Naive thymus-derived CD8-positive, alpha-beta T cell (primary cell): ENCODE measurements at regions not wholly inside any gene's neighbourhood (a gene's known extent, or its start where the extent isn't known, plus 50 kb on each side); places are given as distances from the start of the nearest gene placed in this dataset.
"Not testable (repeated sequence)": the region's sequence is repeated elsewhere in the genome, so short reads cannot be mapped to it uniquely, and the experiment has no call there.

Source experiments
- ATAC-seq, 2 donors: fragments of 150-1000 bp; cut with Tn5 transposase in 1 of 2; sonication (Bioruptor Pico), chemical (Tn5 transposase) in 1 of 2; 1 replicate in 1 of 2; 2 replicates in 1 of 2; pipeline ENCODE4 v1.10.0; 2021; ENCODE audit warnings: mild to moderate bottlenecking in 2 of 2, moderate library complexity in 2 of 2
- POLR2A ChIA-PET: fragments of 350-600 bp; sonication (Branson Sonifier 250); formaldehyde crosslinking; loops from one replicate; lab custom pipeline; 2021; ENCODE audit warnings: antibody characterized with exemption; lab: Charles Lee
- DNase-seq, 10 donors: peaks; one replicate each; pipeline versions ENCODE4 v3.0.0 to v3.0.0-alpha.2; 2020 to 2022
- H3K27ac Mint-ChIP-seq, 10 donors: one replicate each; pipeline ENCODE4 v1.8.0; 2020 to 2022; ENCODE audit warnings: mild to moderate bottlenecking in 10 of 10, mixed read lengths in 10 of 10, moderate library complexity in 4 of 10, inconsistent platforms in 1 of 10
- H3K27me3 Mint-ChIP-seq, 5 donors: one replicate each; pipeline ENCODE4 v1.8.0; 2021 to 2022; ENCODE audit warnings: mixed read lengths in 5 of 5
- H3K36me3 Mint-ChIP-seq, 3 donors: one replicate each; pipeline ENCODE4 v1.8.0; 2020 to 2022; ENCODE audit warnings: mixed read lengths in 3 of 3, mild to moderate bottlenecking in 2 of 3, inconsistent platforms in 1 of 3
- H3K4me1 Mint-ChIP-seq, 4 donors: one replicate each; pipeline ENCODE4 v1.8.0; 2021 to 2022; ENCODE audit warnings: mixed read lengths in 4 of 4
- H3K4me3 Mint-ChIP-seq, 10 donors: one replicate each; pipeline ENCODE4 v1.8.0; 2020 to 2022; ENCODE audit warnings: mild to moderate bottlenecking in 10 of 10, mixed read lengths in 10 of 10, moderate library complexity in 6 of 10, inconsistent platforms in 1 of 10
- H3K9me3 Mint-ChIP-seq, 9 donors: one replicate each; pipeline ENCODE4 v1.8.0; 2020 to 2022; ENCODE audit warnings: mixed read lengths in 9 of 9, mild to moderate bottlenecking in 3 of 9, inconsistent platforms in 1 of 9, moderate library complexity in 1 of 9

GRCh38 chr12:87651670-87652425, 377.4 kb downstream of the C12orf50 start:
- H3K36me3 Mint-ChIP-seq: no peaks in the 10 kb centered on the region
- ATAC-seq (no peak), DNase-seq (no peak)
- H3K4me1 Mint-ChIP-seq: no peaks in the 10 kb centered on the region
- POLR2A ChIA-PET: no interaction called here
- no peak overlapping the region for H3K27ac Mint-ChIP-seq
- H3K4me3 Mint-ChIP-seq: no peak overlapping the region
- H3K27me3 Mint-ChIP-seq: no peaks in the 10 kb centered on the region
- peaks cover 0 to 10% (median 0%) of the 10 kb centered on the region in 9 donors for H3K9me3 Mint-ChIP-seq

GRCh38 chr12:87642245-87642644, 387.0 kb downstream of the C12orf50 start:
- Mint-ChIP-seq H3K27ac (no peak overlapping the region), H3K36me3 (no peaks in the 10 kb centered on the region), H3K27me3 (no peaks in the 10 kb centered on the region), H3K4me3 (no peak overlapping the region), H3K9me3 (peaks cover 0 to 4% (median 0%) of the 10 kb centered on the region in 9 donors), H3K4me1 (no peaks in the 10 kb centered on the region)
- DNase-seq (no peak), ATAC-seq (no peak)
- POLR2A ChIA-PET: no interaction called here

- ATAC-seq (no peak), DNase-seq (no peak)
- Mint-ChIP-seq H3K9me3 (peaks cover 0 to 3% (median 0%) of the 10 kb centered on the region in 9 donors), H3K36me3 (peaks cover 0 to 4% (median 0%) of the 10 kb centered on the region in 3 donors), H3K27ac (no peak overlapping the region), H3K27me3 (peaks cover 0 to 1% (median 0%) of the 10 kb centered on the region in 5 donors), H3K4me3 (no peak overlapping the region), H3K4me1 (no peaks in the 10 kb centered on the region)
- POLR2A ChIA-PET: no interaction called here
Measured at GRCh38 chr12:87618199-87618598, 411.0 kb downstream of the C12orf50 start.

- Mint-ChIP-seq H3K4me1 (no peaks in the 10 kb centered on the region), H3K4me3 (no peak overlapping the region), H3K36me3 (no peaks in the 10 kb centered on the region), H3K27ac (no peak overlapping the region), H3K27me3 (no peaks in the 10 kb centered on the region), H3K9me3 (peaks cover 0 to 4% (median 0%) of the 10 kb centered on the region in 9 donors)
- no peak for DNase-seq
- POLR2A ChIA-PET: no interaction called here
- ATAC-seq: no peak
Measured at GRCh38 chr12:87612996-87613395, 416.2 kb downstream of the C12orf50 start.

GRCh38 chr12:87608321-87608720, 420.9 kb downstream of the C12orf50 start:
- Mint-ChIP-seq H3K27ac (no peak overlapping the region), H3K27me3 (no peaks in the 10 kb centered on the region), H3K4me3 (no peak overlapping the region), H3K4me1 (no peaks in the 10 kb centered on the region), H3K36me3 (no peaks in the 10 kb centered on the region), H3K9me3 (peaks cover 0 to 14% (median 4%) of the 10 kb centered on the region in 9 donors)
- no peak for DNase-seq
- ATAC-seq: no peak
- POLR2A ChIA-PET: no interaction called here

- DNase-seq: no peak
- Mint-ChIP-seq H3K36me3 (no peaks in the 10 kb centered on the region), H3K4me3 (no peak overlapping the region), H3K9me3 (peaks cover 0 to 14% (median 6%) of the 10 kb centered on the region in 9 donors), H3K4me1 (no peaks in the 10 kb centered on the region), H3K27me3 (no peaks in the 10 kb centered on the region), H3K27ac (no peak overlapping the region)
- ATAC-seq: no peak
- POLR2A ChIA-PET: no interaction called here
Measured at GRCh38 chr12:87603727-87604126, 425.5 kb downstream of the C12orf50 start.

- DNase-seq (no peak), ATAC-seq (no peak)
- Mint-ChIP-seq H3K4me3 (no peak overlapping the region), H3K9me3 (peaks cover 0 to 9% (median 0%) of the 10 kb centered on the region in 9 donors), H3K27me3 (no peaks in the 10 kb centered on the region), H3K36me3 (no peaks in the 10 kb centered on the region), H3K4me1 (no peaks in the 10 kb centered on the region), H3K27ac (no peak overlapping the region)
- POLR2A ChIA-PET: no interaction called here
Measured at GRCh38 chr12:87599459-87599858, 429.7 kb downstream of the C12orf50 start.

GRCh38 chr12:87597114-87597513, 432.1 kb downstream of the C12orf50 start:
- ATAC-seq (no peak), DNase-seq (no peak)
- no peaks in the 10 kb centered on the region for H3K4me1 Mint-ChIP-seq
- H3K27me3 Mint-ChIP-seq: no peaks in the 10 kb centered on the region
- H3K9me3 Mint-ChIP-seq: peaks cover 0 to 8% (median 0%) of the 10 kb centered on the region in 9 donors
- no peak overlapping the region for H3K4me3 Mint-ChIP-seq
- H3K36me3 Mint-ChIP-seq: no peaks in the 10 kb centered on the region
- POLR2A ChIA-PET: no interaction called here
- H3K27ac Mint-ChIP-seq: no peak overlapping the region

- ATAC-seq (no peak), DNase-seq (no peak)
- Mint-ChIP-seq H3K4me1 (no peaks in the 10 kb centered on the region), H3K9me3 (peaks cover 0 to 8% (median 0%) of the 10 kb centered on the region in 9 donors), H3K36me3 (no peaks in the 10 kb centered on the region), H3K27ac (no peak overlapping the region), H3K27me3 (no peaks in the 10 kb centered on the region), H3K4me3 (no peak overlapping the region)
- POLR2A ChIA-PET: no interaction called here
Measured at GRCh38 chr12:87596636-87597035, 432.6 kb downstream of the C12orf50 start.

- H3K4me1 Mint-ChIP-seq: no peaks in the 10 kb centered on the region
- DNase-seq (no peak), ATAC-seq (no peak)
- POLR2A ChIA-PET: no interaction called here
- H3K9me3 Mint-ChIP-seq: peaks cover 0 to 8% (median 0%) of the 10 kb centered on the region in 9 donors
- no peak overlapping the region for H3K27ac Mint-ChIP-seq
- H3K27me3 Mint-ChIP-seq: no peaks in the 10 kb centered on the region
- no peak overlapping the region for H3K4me3 Mint-ChIP-seq
- no peaks in the 10 kb centered on the region for H3K36me3 Mint-ChIP-seq
Measured at GRCh38 chr12:87596134-87596533, 433.1 kb downstream of the C12orf50 start.

- H3K27ac Mint-ChIP-seq: no peak overlapping the region
- no peak overlapping the region for H3K4me3 Mint-ChIP-seq
- no peak for DNase-seq
- no peaks in the 10 kb centered on the region for H3K4me1 Mint-ChIP-seq
- POLR2A ChIA-PET: no interaction called here
- peaks cover 0 to 13% (median under 1%) of the 10 kb centered on the region in 9 donors for H3K9me3 Mint-ChIP-seq
- H3K27me3 Mint-ChIP-seq: no peaks in the 10 kb centered on the region
- no peaks in the 10 kb centered on the region for H3K36me3 Mint-ChIP-seq
- no peak for ATAC-seq
Measured at GRCh38 chr12:87585882-87586557, 443.2 kb downstream of the C12orf50 start.

GRCh38 chr12:87579091-87579490, 450.1 kb downstream of the C12orf50 start:
- POLR2A ChIA-PET, H3K9me3 Mint-ChIP-seq, DNase-seq, H3K27ac Mint-ChIP-seq, H3K27me3 Mint-ChIP-seq, H3K4me1 Mint-ChIP-seq, H3K4me3 Mint-ChIP-seq, ATAC-seq, H3K36me3 Mint-ChIP-seq: not testable (repeated sequence)

GRCh38 chr12:87575906-87576305, 453.3 kb downstream of the C12orf50 start:
- H3K36me3 Mint-ChIP-seq: no peaks in the 10 kb centered on the region
- POLR2A ChIA-PET: no interaction called here
- H3K4me3 Mint-ChIP-seq: no peak overlapping the region
- DNase-seq (no peak), ATAC-seq (no peak)
- H3K9me3 Mint-ChIP-seq: peaks cover 0 to 10% (median 3%) of the 10 kb centered on the region in 9 donors
- no peaks in the 10 kb centered on the region for H3K27me3 Mint-ChIP-seq
- no peaks in the 10 kb centered on the region for H3K4me1 Mint-ChIP-seq
- no peak overlapping the region for H3K27ac Mint-ChIP-seq
